HG03520 (cell line): ENCODE measurements at regions not wholly inside any gene's neighbourhood (a gene's known extent, or its start where the extent isn't known, plus 50 kb on each side); places are given as distances from the start of the nearest gene placed in this dataset.
"Not testable (repeated sequence)": the region's sequence is repeated elsewhere in the genome, so short reads cannot be mapped to it uniquely, and the experiment has no call there.

Experiments
- ATAC-seq: cut with Tn5 transposase; IDR thresholded peaks from one replicate; pipeline ENCODE4 v1.9.1; 2021; ENCODE audit warnings: mild to moderate bottlenecking, moderate library complexity; ENCODE audit not compliant: unreplicated experiment

DNA sequence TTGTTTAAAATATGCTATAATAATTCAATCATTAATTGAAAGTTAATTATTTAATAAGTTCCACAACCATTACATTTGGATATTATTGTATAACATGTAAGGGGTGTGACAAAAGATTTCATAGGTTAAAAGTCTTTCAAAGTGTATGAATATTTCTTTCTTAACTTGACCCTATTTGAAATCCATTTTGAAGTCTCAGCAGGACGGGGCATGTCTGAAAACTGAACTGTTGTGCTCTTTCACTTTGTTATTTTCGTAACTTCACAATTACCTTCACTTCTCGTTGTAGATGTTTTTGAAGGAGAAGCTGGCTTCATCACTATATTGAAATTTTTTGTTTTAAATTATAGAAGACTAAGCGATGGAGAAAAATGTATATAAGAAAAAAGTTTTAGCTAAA lies 1775.7 kb downstream of the PCDH9 start:
- no peak for ATAC-seq

DNA sequence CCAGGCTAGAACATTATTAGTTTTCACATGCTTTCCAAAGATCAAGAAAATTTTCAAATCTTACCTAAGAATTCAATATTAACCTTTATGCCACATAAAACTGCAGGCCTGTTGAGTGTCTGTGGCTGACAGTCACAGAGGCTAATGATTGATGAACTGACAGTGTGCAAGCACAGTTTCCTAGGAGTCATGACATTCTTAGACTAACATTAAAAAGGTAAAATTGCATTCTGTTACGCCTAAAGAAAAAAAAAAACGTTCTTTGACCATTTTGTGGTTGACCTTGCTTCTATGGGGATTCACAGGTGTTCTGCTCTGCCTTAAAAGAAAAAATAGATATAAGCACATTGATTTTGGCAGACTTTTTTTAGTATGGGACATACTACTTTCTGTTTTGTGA lies 1776.2 kb downstream of the PCDH9 start:
- ATAC-seq = no peak

DNA sequence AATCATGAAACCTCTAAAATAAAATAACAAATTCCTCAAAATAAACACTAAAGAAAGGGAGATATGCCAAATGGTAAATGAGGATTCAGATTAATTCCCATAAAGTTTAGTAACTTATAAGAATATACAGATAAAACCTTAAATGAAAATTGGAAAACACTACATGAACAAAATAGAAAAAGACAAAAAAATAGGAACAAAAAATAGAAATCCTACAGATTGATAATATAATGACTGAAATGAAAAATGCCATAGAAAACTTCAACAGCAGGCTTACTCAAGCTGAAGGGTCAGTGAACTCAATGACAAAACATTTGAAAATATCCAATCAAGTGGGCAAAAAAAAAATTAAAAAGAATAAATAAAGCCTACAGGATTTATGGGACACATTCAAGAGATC lies 1784.8 kb downstream of the PCDH9 start:
- no peak for ATAC-seq

DNA sequence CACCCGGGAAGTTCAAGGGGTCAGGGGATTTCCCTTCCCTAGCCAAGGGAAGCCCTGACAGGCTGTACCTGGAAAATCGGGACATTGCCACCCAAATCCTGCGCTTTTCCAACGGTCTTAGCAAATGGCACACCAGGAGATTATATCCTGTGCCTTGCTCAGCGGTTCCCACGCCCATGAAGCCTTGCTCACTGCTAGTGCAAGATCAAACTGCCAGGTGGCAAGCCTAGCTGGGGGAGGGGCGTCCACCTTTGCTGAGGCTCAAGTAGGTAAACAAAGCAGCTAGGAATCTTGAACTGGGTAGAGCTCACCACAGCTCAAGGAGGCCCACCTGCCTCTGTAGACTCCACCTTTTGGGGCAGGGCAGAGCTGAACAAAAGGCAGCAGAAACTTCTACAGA lies 1794.5 kb downstream of the PCDH9 start:
- ATAC-seq = no peak

DNA sequence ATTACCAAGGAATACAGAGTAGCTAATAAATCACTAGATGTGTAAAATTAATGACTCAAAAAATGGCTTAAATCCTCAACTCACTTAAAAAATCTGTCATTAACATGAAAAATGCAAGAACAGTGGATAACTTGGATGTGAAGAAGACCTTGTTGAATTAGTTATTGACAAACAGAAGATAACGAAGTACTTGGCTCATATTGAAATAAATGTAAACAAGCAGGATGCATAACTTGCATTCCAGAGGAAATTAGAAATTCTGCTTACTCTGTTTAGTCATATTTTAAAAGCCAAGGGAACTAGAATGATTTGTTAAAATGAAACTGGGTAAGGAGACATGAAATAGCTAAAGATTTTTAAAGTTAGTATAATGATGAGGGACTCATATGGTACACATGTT lies 1812.2 kb downstream of the PCDH9 start:
- no peak for ATAC-seq

DNA sequence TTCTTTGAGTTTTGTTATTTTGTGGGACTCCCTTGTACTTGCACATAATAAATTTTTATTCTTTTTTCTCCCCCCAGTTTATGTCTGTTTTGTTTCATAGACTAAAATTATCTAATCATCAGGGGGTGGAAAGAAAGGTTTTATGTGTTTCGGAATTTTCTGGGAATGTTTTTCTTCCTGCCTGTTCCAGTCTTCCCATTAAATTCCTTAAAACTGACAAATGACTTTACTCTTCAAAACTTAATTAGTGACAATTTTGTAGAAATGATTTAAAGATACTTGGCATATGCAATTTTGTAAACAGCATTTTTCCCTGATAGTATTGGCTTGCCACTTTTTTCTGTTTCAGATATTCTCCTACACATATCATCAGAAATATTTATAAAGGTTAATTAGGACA lies 1813.4 kb downstream of the PCDH9 start:
- no peak for ATAC-seq

DNA sequence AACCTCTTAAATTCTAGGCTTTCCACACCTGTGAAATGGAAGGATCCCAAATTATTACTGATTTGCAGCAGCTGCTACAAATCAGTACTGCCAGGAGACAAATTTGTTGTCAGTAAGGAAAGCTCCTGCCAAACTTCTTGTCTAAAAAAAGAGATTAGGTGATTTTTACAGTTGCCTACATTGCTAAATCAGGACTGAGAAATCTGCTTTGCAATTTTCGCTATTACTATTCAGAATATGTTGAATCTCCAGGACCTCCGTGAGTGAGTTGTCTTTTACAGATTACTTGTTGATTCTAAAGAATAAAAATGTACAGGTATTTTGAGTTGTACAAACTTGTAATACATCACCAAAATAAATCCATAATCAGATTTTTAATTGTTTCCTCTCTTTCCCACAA lies 1815.9 kb downstream of the PCDH9 start:
- no peak for ATAC-seq

DNA sequence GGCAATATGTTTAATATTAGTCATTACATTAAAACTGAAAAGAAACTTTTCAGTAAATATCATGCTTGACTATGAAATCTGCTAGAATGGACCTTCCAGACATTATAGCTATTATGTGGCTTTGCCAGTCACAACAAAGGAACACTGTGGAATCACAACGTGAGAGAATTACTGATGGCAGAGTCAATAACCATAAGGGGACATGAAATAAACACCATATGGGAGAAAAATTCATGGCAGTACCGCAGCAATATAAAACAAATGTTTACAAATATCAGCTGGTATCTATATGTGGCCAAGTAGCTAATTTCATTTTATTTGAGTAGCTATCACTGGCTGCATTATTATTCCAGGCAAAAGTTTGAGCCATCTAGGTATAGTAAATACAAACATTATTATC lies 1818.6 kb downstream of the PCDH9 start:
- ATAC-seq = no peak

DNA sequence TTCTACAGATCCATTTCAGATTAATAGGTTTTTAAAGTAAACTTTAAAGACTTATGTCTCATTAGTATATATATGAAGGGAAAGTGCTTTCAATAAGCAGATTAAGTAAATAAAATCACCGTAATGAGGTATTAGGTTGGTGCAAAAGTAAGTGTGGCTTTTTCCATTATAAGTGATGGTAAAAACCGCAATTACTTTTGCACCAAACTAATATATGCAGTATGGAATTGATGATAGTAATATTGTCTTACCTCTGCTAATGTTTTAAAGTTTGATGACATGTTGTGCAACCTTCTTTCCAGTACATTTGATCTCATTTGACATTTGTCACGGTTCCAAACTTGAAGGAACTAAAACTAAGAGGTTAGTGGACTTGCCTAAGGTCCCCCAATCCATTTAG lies 1819.3 kb downstream of the PCDH9 start:
- ATAC-seq = no peak

DNA sequence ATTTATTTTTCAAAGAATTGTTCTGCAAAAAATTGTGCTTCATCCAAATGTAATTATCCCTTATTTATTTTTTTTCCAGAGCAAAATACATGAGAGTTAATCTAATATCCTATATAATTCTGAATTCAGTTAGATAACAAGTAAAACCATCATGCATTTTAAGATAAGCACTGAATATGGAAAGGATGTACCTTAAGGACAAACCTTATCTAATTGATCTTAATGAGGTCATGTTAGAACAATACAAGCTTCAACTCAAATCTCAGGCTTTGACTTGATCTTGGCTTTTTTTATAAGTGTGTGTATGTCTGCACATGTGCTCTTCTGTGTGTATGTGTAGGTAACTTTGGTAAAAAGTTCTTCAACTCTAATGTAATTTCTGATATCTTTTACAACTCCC lies 1828.8 kb downstream of the PCDH9 start:
- ATAC-seq = no peak

DNA sequence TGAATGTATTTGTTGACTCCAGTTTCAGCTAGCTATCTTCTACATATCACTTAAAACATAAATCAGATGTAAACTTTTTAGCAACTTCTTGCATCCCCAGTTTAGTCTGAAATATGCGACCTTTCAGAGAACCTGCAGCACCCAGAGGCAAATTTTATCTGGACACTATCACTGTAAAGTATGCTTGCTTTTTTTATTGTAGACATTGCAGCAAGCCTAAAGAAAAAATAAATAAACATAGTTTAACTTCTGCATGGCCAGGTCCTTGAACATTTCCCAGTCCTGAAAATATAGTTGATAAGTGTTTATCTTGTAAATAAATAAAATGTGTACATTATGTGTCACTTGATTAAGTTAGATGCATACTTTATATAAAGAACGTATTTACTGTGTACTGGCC lies 1829.4 kb downstream of the PCDH9 start:
- no peak for ATAC-seq

DNA sequence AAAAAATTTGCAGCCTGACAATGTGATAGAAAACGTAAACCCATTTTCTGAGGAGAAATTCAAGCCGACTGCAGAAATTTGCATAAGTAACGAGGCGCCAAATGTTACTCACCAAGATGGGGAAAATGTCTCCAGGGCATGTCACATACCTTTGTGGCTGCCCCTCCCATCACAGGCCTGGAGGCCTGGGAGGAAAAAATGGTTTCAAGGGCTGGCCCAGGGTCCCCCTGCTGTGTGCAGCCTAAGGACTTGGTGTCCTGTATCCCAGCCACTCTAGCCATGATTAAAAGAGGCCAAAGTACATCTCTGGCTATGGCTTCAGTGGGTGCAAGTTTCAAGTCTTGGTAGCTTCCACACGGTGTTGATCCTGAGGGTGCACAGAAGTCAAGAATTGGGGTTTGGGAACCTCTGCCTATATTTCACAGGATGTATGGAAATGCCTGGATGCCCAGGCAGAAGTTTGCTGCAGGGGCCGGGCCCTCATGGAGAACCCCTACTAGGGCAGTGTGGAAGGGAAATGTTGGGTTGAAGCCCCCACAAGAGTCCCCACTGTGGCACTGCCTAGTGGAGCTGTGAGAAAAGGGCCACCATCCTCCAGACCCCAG lies 1842.3 kb downstream of the PCDH9 start:
- ATAC-seq = no peak

DNA sequence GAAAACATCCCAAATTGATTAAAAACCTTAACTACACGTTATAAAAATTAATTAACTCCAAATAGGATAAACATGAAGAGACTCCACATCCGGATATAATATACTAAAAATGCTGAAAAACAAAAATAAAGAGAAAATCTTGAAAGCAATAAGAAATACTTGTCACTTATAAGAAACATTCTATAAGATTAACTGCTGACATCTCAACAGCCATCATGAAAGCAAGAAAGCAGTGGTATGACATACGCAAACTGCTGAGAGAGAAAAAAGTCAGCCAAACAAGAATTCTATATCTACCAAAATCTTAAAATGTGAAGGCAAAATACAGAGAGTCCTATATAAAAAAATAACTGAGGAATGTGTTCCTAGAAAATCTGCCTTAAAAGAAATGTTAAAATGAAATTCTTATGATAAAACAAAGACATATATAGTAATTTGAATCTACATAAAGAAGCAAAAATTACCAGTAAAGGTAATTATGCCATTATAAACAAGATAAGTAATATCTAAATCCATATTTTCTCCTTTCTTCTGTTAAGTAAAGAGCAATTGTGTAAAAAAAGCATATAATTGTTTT lies 1851.1 kb downstream of the PCDH9 start:
- ATAC-seq = no peak

DNA sequence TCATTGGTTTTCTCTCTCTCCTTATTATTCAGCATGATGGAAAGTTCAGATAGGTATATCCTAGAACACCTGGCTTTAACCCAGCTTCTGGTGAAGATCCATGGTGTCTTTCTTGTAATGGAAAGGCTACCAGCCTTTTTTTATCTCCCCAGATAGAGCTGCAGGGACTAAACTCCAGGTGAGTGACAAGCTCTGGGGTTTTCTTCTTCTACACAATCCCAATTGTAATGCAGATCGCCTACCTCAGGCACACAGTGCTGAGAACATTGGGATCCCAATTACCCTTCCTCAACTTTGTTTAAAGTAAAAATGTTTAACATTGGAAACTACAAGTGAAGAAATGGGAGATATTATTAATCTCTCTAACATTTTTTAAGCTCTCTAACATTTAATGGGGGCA lies 1851.7 kb downstream of the PCDH9 start:
- no peak for ATAC-seq

DNA sequence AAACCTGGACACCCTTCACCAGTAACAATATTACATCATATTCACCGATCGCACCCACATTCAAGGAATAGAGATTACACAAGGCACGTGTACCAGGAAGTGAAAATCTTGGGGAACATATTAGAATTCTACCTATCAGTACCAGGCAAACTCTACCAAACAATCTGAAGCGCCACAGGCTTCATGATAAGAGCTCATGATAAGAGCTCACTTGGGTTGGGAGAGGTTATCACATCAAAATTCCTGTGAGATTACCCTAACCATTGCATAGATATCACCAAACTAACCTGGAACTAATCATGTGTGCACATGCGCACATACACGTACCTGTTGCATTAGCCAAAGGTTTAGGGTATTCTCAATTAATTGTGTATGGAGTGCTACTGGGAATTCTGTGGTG lies 1861.3 kb downstream of the PCDH9 start:
- no peak for ATAC-seq

DNA sequence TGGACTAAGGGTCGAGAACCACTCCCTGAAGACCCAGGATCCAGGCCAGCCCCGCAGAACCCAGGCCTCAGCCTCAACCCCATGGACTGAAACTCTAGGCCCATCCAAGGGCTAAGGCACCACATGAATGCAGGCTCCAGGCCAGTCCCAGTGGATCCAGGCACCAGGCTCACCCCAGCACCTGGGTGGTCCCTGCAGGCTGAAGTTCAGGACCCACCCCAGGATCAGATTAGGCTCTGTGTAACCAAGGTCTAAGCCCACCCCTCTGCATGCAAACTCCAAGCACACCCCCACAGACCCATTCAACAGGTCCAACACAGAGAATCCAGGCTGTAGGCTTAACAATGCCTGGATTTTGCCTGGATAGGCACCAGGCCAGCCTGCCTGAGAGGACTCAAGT lies 1876.2 kb downstream of the PCDH9 start:
- ATAC-seq = no peak

DNA sequence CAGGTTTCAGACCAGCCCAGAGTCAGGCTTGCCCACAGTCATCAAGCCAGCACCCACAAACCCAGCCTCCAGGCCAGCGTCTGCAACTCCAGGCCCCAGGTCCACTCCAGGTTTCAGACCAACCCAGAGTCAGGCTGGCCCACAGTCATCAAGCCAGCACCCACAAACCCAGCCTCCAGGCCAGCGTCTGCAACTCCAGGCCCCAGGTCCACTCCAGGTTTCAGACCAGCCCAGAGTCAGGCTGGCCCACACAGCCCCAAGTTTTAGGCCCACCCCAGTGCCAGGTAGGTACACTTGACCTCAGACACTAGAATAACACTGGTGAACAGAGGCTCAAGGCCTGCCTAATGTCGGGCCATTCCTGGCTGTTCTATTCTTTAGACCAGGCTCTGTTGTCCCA lies 1877.0 kb downstream of the PCDH9 start:
- not testable (repeated sequence) for ATAC-seq

DNA sequence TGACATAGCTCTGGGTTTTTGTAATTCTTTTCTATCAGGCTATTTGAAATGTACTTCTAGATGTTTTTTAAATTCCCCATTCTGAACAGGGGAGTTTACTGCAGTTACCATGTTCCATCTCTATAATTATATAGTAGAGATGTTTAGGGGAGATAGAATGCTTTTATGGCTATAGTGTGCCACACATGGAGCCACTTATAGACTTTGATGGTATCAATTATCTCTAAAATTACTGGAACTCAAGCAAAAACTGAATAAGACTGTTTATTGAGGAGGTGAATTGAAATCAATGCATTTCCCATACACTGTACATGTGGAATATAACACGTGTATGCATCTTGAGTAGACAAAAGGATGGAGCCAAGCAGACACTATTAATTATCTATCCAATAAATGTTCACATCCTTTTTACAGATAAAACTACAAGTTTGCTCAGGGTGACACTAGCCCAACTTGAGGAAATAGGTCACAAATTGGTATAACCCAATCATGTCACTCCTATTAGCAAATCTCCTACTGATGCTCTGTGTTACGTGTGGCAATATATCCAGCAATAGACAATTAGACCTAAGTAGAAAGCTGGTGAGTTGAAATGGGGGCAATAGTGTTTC lies 1882.6 kb downstream of the PCDH9 start:
- no peak for ATAC-seq

DNA sequence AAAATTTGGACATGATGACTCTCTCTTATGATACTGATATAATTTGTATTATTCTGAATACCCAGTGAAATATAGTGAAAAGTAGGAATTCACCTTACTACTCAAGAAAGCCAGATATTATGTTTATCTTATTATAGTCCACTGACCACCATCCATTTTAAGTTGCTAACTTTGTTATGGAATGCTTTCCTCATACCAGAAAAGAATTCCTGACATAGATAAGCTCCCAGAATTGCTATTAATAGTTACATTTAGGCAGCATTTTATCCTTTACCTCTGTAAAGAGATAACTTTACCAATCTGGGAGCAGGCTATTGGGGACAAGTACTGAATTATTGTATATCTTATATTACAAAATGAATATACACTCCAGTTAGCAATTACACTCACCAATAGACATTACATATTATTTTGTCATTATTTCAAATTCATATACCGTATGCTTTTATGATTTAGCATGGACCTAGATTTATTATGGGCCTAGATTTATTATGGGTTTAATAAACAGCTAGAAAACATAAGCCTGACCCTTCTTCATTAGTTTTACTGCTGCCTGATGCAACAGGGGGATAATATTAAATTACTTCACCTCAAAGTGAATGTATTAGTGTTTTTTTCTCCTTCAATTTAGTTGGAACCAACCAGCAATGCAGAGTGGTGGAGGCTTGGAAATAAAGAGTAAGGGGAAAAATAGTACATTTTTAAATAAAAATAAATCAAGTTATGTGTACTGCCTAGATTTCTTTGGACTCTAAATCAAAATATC lies 1886.1 kb downstream of the PCDH9 start:
- ATAC-seq = no peak

DNA sequence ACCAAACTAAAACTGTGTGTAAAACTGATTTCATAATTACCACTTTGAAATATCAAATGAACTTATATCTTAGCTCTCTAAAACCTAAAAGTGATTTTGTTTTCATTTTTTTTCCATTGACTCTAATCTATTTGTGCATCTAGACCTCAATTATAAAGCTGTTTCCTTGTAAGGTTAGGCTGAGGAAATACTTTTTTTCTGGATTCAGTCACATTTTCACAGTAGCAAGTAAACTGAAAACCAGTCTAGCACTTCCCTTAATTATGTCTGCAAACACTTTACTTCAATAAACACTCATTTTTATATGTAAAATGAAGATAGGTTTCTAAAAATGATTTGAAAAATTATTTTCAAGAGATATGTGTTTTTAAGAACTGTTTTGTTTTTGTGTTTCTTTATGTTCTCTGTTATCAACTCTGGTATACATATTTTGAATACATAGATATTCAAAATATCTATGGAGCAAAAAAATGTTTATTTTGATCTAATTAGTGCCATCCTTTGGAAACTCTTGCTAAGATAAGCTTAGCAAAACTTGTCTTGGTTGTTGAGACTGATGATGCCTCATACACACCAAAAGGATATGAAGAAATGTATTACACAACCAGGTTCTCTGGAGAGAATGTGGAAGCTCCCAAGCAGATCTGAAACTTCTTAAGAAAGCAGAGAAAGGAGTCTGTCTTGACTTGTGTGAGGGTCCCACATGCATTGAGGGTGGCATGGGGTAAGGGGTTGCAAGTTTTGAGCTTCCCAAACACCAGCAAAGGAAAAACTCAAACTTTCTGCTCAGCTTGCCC lies 1887.4 kb downstream of the PCDH9 start:
- no peak for ATAC-seq

DNA sequence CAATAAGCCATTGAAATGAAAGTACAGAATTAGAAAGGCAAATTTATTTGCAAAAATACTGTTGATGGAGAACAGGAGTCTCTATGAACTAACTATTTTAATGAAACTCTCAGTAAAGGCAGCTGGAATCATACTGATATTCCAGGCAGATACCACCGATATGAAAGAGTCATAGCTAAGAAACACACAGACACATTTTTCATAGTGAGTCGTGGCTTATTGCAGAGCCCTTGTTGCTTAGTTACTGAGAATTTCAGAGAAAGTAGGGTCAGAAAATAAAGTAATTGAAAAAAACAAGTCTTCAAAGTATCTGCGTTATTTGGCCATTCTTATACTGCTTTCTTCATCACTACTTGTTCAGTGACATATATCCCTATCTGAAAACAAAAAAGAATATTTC lies 1890.9 kb downstream of the PCDH9 start:
- ATAC-seq = no peak
